ENCODE measurements at regions not wholly inside any gene's neighbourhood (a gene's known extent, or its start where the extent isn't known, plus 50 kb on each side); places are given as distances from the start of the nearest gene placed in this dataset.

- H3K4me1 Mint-ChIP-seq (ENCODE audit: low read depth, unreplicated experiment) = no peaks in the 10 kb centered on the region
- H3K27ac Mint-ChIP-seq (ENCODE audit: unreplicated experiment) = no peak overlapping the region
- CTCF ChIA-PET = no interaction called here
- no peaks in the 10 kb centered on the region for H3K9me3 Mint-ChIP-seq (ENCODE audit: low read depth, unreplicated experiment)
- no TSS peak for BruUV-seq (replicated peaks)
- DNase-seq = no peak
- intact Hi-C loops (cut with micrococcal nuclease; ENCODE audit: unreplicated experiment) = no loop called here
- no peak overlapping the region for H3K4me3 Mint-ChIP-seq (ENCODE audit: low read depth, unreplicated experiment)
- no peaks in the 10 kb centered on the region for H3K27me3 Mint-ChIP-seq (ENCODE audit: unreplicated experiment)
- no peaks in the 10 kb centered on the region for H3K36me3 Mint-ChIP-seq (ENCODE audit: insufficient read depth, unreplicated experiment)
- TF ChIP-seq CTCF (IDR thresholded peaks at IDR 0.05; ENCODE audit: unreplicated experiment) = no peak
These were observed 600.1 kb upstream of the STEAP1 start for GRCh38 chr7:89554209-89554608.

DNA sequence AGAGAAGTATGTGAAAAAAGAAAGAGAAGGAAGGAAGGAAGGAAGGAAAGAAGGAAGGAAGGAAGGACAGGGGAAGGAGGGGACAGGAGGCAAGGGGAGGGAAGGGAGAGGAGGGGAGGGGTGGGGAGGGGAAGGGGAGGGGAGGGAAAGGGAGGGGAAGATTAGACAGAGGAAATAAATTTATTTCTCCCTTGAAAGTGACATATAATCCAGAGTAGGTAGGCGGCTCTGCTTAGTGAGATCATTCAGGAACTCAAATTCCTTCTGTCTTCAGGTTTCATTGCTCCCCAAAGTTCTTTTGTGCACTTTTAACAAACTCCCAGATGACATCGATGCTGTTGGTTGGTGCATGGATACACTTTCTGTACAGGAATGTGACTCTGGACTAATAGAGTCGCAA, 594.7 kb upstream of the STEAP1 start:
- H3K4me3 Mint-ChIP-seq (ENCODE audit: low read depth, unreplicated experiment) = no peak overlapping the region
- no peaks in the 10 kb centered on the region for H3K36me3 Mint-ChIP-seq (ENCODE audit: insufficient read depth, unreplicated experiment)
- no peak for DNase-seq
- TF ChIP-seq CTCF (IDR thresholded peaks at IDR 0.05; ENCODE audit: unreplicated experiment) = no peak
- no peaks in the 10 kb centered on the region for H3K4me1 Mint-ChIP-seq (ENCODE audit: low read depth, unreplicated experiment)
- H3K9me3 Mint-ChIP-seq (ENCODE audit: low read depth, unreplicated experiment) = no peaks in the 10 kb centered on the region
- H3K27ac Mint-ChIP-seq (ENCODE audit: unreplicated experiment) = no peak overlapping the region
- no TSS peak for BruUV-seq (replicated peaks)
- intact Hi-C loops (cut with micrococcal nuclease; ENCODE audit: unreplicated experiment) = no loop called here
- no peaks in the 10 kb centered on the region for H3K27me3 Mint-ChIP-seq (ENCODE audit: unreplicated experiment)
- CTCF ChIA-PET = no interaction called here

GRCh38 chr7:89563597-89563996, 590.7 kb upstream of the STEAP1 start:
- intact Hi-C loops (cut with micrococcal nuclease; ENCODE audit: unreplicated experiment) = no loop called here
- no peak for DNase-seq
- Mint-ChIP-seq H3K4me1 (ENCODE audit: low read depth, unreplicated experiment) (no peaks in the 10 kb centered on the region), H3K4me3 (ENCODE audit: low read depth, unreplicated experiment) (no peak overlapping the region), H3K27me3 (ENCODE audit: unreplicated experiment) (no peaks in the 10 kb centered on the region), H3K27ac (ENCODE audit: unreplicated experiment) (no peak overlapping the region), H3K36me3 (ENCODE audit: insufficient read depth, unreplicated experiment) (no peaks in the 10 kb centered on the region), H3K9me3 (ENCODE audit: low read depth, unreplicated experiment) (no peaks in the 10 kb centered on the region)
- CTCF ChIA-PET = no interaction called here
- no TSS peak for BruUV-seq (replicated peaks)
- no peak for TF ChIP-seq CTCF (IDR thresholded peaks at IDR 0.05; ENCODE audit: unreplicated experiment)

- H3K36me3 Mint-ChIP-seq (ENCODE audit: insufficient read depth, unreplicated experiment) = no peaks in the 10 kb centered on the region
- no peak for DNase-seq
- intact Hi-C loops (cut with micrococcal nuclease; ENCODE audit: unreplicated experiment) = no loop called here
- CTCF ChIA-PET = no interaction called here
- H3K9me3 Mint-ChIP-seq (ENCODE audit: low read depth, unreplicated experiment) = no peaks in the 10 kb centered on the region
- H3K4me1 Mint-ChIP-seq (ENCODE audit: low read depth, unreplicated experiment) = peaks cover 10% of the 10 kb centered on the region
- no peak overlapping the region for H3K27ac Mint-ChIP-seq (ENCODE audit: unreplicated experiment)
- no peak overlapping the region for H3K4me3 Mint-ChIP-seq (ENCODE audit: low read depth, unreplicated experiment)
- H3K27me3 Mint-ChIP-seq (ENCODE audit: unreplicated experiment) = no peaks in the 10 kb centered on the region
- no TSS peak for BruUV-seq (replicated peaks)
- no peak for TF ChIP-seq CTCF (IDR thresholded peaks at IDR 0.05; ENCODE audit: unreplicated experiment)
These were observed 569.4 kb upstream of the STEAP1 start for GRCh38 chr7:89584896-89585295.

DNA sequence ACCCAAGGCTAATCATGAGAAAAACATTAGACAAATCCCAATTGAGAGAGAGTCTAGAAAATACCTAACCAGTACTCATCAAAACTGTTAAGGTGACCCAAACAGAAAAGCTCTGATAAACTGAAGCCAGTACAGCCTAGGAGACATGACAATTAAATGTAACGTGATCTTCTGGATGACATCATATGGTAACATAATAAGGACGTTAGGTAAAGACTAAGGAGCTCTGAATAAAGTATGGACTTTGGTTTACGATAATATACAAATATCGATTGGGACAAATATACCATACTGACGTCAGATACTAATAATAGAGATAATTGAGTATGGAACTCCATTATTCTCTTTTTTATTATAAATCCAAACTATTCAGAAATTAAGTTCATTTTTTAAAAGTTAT, 561.1 kb upstream of the STEAP1 start:
- Mint-ChIP-seq H3K36me3 (ENCODE audit: insufficient read depth, unreplicated experiment) (no peaks in the 10 kb centered on the region), H3K27me3 (ENCODE audit: unreplicated experiment) (no peaks in the 10 kb centered on the region), H3K4me1 (ENCODE audit: low read depth, unreplicated experiment) (no peaks in the 10 kb centered on the region), H3K27ac (ENCODE audit: unreplicated experiment) (no peak overlapping the region), H3K4me3 (ENCODE audit: low read depth, unreplicated experiment) (no peak overlapping the region), H3K9me3 (ENCODE audit: low read depth, unreplicated experiment) (no peaks in the 10 kb centered on the region)
- intact Hi-C loops (cut with micrococcal nuclease; ENCODE audit: unreplicated experiment) = no loop called here
- BruUV-seq (replicated peaks) = no TSS peak
- CTCF ChIA-PET = interaction anchor here (0.7 kb wide), 1 partner anchor 30 kb away, joined by 3 read pairs; no protein-coding TSS in a partner anchor
- no peak for DNase-seq
- TF ChIP-seq CTCF (IDR thresholded peaks at IDR 0.05; ENCODE audit: unreplicated experiment) = no peak
